ENCODE measurements at regions not wholly inside any gene's neighbourhood (a gene's known extent, or its start where the extent isn't known, plus 50 kb on each side); places are given as distances from the start of the nearest gene placed in this dataset.

DNA sequence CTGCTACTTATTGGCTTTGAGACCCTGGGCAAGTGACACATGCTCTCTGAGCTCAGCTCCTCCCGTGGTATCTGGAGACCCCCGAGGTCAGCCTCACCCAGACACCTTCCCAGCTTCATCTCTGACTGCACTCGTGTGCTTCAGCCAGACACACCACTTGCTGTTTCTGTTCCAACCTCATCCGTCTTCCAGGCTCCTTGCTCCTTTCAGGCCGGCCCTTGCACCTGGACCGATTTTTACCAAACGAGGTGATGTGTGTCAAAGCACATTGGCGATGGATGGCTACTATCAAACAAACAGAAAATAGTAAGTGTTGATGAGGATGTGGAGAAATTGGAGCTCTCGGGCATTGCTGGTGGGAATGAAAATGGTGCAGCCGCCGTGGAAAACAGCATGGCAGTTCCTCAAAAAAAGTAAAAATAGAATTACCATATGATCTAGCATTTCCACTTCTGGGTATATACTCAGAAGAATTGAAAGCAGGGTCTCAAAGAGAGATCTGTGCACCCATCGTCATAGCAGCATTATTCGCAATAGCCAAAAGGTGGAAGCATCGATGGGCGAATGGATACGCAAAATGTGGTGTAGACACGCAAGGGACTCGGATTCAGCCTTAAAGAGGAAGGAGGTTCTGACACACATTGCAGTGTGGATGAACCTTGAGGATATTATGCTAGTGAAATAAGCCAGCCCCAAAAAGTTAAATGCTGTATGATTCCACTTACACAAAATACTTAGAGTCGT, 96.1 kb upstream of the IER5L start:
- DNase-seq, result no peak

DNA sequence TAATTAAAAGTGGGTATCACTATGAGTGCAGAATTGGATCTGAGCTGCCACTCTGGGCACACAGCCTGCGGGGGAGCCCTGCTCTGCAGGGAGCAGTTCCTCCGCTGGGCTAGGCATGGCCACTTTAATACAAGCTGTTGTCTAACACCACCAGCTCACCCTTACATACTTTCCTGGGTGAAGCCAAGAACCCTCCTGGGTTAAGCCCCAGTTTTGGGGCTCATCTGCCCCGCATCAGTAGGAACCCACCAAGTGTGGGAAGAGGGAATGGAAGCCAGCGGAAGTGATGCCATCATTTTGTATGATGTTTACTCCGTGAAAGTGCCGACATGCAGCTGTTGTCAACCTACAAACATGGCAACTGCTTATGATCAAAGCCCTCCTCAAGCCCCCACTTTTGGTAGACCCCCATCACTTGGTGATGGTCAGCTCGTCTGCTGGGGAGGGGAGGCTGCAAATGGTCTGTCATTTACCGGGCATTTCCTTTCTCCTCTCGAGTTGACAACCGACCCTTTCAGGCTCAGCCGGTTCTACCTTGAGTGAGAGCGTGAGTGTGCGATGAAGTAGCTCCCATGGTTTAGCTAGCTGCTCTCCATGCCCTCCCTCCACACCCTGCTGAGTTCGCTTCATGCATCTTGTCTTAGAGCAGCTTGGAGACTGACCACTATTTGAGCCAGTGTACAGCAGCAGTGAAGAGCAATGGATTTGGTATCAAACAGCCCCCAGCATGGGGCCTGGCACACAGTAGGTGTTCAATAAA, 95.3 kb upstream of the IER5L start:
- no peak for DNase-seq

DNA sequence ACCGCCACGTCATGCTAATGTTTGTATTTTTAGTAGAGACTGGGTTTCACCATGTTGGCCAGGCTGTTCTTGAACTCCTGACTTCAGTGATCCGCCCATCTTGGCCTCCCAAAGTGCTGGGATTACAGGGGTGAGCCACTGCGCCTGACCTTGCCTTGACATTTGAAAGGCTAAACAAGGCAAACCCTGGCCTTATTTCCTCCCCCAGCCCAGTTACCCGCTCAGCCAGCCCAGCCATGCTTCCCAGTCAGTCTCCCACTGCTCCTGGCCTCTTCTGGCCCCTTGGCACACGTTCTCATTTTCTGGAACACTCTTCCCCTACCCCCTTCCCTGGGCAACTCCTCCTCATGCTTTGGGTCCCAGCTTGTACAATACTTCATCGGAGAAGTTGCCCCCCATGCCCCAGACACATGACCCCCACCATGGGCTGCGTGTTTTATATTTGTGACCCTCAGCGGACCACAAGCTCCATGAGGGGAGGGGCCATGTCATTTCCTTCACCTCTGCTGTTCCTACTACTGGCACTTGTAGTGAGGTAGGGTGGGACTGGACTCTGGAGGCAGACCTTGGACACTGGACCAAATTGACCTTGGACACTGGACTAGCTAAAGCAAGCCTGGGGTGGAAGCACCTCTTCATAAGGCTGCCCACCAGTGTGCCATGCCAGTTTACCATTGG, 94.4 kb upstream of the IER5L start:
- DNase-seq, result no peak

DNA sequence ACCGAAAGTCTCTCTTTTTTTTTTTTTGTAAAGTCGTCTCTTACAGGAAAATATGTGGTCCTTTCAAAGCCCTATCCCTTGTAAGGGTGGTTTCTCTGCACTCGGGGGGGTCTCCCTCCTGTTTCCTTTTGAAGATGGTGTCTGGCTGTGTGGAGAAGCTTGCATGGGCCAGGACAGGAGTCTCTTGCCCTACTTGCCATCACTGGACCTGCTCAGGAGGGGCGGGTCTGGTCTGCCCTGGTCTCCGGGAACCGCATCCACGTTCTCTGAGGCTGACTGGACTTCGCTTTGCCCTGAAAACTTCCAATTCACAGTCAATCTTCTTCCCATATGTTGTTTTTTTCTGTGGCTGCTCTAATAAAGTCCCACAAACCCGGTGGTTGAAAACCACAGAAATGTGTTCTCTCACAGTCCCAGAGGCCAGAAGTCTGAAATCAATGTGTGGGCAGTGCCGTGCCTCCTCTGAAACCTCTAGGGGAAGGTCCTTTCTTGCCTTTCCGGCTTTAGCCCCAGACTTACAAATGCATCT, 92.9 kb upstream of the IER5L start:
- DNase-seq, result peak; percentile 19

DNA sequence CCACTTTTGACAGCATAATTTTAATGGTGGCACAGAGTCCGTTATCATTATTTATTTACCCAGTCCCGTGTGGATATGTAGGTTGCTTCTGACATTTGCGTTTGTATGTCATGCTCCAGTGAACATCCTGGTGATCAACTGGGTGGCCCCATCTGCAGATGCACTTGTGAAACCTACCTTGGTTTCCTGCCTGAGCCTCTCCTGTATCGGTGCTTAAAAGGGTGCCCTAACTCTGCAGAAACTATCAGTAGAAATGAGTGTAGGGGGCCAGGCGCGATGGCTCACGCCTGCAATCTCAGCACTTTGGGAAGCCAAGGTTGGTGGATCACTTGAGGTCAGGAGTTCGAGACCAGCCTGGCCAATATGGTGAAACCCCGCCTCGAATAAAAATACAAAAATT, 92.1 kb upstream of the IER5L start:
- peak; percentile 68 for DNase-seq

DNA sequence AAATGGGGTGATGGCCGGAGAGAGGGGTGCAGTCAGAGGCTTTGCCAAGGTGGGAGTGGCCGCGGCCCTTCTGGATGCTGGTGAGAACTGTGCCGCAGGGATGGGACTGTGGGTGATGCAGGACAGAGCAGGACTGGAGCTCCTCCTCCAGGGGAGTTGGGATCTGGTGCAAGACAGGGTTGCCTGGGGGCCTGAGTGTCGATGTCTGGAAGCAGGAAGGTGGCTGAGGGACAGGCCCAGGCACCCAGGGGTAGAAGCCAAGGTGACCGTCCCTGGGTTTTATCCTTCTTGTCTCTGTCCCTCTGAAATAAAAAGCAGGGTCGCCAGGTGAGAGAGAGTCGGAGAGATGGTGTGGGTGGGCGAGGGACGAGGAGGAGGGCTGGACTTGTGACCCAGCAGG, 89.1 kb upstream of the IER5L start:
- DNase-seq, result no peak

DNA sequence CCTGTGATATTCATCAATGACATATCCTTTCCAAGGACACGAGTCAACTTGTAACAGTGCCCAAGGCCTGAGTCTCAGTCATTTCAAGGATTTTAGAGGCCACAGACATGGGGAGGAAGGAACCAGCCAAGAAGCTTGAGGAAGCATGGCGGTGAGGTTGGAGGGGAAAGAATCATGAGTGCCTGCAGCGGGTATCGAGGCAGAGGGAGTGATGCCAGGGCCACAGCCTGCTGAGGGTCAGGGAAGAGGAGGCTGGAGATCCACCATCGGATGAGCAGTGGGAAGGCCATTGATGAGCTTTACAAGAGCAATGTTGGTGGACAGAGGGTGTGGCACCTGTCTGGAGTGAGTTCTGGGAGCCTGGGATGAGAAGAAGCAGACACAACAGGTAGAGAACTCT, 88.5 kb upstream of the IER5L start:
- no peak for DNase-seq

DNA sequence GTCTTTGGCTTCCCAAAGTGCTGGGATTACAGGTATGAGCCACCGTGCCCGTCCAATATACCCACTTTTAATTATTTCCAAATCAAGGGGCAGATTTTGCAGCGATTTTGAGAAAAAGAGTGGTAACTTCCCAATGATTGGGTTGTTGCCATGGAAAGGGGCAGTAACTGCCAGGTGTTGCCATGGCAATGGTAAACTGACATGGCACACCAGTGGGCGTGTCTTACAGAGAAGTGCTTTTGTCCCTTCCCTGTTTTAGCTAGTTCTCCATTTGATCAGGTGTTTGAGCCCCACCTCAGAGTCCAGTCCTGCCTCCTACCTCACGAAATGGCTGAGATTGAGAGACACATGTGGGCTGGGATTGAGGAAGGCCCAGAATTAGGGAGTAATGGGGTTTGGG, 86.3 kb upstream of the IER5L start:
- no peak for DNase-seq

DNA sequence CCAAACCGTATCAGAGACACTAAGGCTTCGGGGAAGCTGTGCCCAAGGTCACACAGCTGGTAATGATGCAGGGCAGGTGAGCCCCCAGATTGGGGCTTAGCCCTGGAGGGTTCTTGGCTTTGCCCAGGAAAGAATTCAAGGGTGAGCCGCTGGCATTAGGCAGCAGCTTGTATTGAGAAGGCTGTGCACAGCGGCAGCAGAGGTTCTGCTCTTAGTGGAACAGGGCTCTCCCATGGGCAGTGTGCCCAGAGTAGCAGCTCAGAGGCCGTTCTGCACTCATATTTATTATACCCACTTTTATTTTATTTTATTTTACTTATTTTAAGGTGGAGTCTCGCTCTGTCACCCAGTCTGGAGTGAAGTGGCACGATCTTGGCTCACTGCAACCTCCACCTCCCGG, 85.8 kb upstream of the IER5L start:
- DNase-seq, result no peak

DNA sequence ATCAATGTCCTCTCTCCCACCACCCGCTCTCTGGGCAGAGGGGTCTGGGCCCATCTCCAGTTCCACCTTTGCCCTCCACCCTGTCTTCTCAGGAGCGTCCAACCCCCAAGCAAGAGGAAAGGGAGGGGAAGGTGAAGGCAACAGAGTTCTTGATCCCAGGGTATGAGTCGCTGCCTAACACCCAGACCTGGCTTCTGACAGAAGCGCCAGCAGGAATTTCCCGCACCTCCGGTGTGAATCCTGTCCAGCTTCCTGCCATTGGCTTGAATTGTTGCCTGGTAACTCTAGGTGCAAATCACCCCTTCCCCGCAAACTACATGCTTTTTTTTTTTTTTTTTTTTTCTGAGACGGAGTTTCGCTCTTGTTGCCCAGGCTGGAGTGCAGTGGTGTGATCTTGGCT, 84.2 kb upstream of the IER5L start:
- DNase-seq, result no peak

DNA sequence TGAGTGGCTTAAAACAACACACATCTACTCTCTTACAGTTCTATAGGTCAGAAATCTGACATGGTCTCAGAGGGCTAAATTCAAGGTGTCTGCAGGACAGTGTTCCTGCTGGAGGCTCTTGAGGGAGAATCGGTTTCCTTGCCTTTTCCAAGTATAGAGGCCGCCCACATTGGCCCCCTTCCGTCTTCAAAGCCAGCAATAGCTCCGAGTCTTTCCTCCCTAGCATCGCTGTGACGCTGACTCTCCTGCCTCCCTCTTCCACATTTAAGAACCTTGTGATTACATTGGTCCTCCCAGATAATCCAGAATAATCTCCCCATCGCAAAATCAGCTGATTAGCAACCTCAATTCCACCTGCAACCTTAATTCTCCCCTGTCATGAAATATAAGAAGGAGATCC, 81.3 kb upstream of the IER5L start:
- no peak for DNase-seq

DNA sequence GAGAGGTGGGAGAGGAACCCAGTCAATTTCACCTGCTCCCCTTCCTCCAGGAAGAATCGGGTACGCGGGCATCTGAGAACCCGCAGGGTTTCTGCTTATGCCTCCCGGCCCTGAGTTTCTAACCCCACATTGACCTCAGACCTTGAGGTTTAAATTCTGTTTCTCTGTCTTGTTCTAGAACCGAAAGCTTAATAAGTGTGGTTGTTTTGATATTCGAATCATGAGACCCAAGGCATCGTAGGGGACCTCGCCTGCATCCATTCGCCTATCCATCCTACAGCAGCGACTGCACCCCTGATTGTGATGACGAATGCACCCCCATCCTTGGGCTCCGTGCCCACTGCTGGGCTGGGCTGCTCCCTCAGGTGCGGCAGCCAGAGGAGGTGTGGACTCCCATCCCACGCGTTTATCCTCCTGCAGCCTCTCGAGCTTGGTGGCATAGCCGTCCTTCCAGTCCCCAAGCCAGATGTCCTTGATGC, 80.8 kb upstream of the IER5L start:
- peak; percentile 26 for DNase-seq

DNA sequence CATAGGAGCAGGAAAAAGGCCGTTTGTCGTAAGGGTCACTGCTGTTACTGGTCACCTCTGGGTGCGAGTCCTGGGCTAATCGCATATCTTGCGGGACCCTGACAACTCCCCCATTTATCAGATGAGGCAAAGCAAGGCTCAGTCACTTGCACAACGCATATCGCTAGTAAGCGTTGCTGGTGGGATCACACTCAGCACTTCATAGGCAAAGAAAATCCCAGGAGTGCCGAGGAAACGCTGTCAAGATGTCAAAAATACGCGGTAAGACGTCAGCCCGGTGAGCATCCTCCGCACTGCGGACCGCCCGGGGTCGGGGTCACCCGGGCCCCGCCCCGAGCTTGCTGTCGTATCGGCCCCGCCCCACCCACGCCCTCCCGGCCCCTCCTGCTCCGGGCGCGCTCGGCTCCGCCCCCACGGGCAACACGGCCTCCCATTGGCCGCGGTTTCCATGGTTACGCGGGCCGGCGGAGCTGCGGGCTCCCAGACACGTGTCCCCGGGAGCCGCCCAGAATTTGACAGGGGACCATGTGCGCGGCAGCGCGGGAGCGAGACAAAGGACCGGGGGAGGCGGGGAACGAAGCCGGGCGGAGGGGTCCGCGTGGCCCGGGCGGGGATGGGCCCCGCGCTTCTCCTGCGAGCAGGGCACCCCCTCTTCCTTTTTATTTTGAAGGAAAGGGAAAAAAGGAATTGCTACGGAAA, 80.2 kb upstream of the IER5L start:
- peak; percentile 94 for DNase-seq

DNA sequence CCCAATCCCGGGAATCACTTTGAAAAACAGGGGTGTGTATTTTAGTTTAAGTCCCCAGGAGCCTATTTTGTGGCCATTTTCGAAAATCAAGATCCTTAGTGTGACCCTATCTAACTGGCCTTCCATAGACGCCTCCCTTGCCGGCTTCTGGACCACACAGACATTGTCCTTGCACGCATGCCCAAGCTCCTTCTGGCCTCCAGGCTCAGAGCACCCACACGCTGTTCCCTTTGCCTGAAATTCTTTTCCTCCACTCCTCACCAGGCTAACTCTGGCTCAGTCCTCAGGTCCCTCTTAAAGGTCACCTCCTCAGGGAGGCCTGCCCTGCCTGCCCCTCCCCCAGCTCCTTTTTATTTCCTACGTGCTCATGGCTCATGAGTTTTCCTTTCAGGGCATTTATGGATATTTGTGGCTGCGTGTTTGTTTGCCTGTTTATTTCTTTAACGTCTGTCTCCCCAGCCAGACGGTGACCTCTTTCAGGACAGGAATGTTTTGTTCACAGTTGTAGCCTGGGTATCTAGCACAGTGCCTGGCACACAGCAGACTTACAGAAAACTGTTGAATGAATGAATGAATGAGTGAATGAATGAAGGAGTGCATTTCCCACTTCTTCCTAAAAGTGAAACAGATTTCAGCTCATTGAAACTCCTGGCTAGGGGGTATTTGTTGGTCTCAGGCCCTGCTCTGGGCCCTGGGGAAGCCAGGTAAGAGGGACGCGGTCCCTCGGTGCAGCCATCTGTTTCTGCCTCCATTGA, 79.1 kb upstream of the IER5L start:
- no peak for DNase-seq

DNA sequence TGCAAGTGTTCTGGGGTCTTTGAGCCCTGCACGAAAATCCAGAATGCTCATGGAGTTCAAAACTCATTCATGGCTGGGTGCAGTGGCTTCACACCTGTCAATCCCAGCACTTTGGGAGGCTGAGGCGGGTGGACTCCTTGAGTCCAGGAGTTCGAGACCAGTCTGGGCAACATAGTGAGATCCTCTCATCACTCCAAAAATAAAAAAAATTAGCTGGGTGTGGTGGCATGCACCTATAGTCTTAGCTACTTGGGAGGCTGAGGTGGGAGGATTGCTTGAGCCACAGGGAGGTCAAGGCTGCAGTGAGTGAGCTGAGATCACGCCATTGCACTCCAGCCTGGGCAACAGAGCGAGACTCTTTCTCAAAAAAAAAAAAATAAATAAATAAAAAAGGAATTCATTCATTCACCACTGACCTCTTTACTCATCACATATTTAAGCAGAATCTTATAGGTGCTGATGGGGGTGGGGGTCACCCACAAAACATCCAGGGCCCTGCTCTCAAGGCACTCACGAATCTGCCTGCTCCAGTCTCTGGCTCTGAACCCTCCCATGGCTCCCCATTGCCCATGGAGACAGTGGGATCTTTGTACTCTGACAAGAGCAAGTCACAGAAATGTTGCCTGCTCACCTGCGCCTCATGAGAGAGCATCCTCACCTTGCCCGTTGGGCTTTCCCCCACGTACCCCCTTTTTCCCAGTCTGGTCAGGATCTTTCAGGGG, 76.7 kb upstream of the IER5L start:
- no peak for DNase-seq

DNA sequence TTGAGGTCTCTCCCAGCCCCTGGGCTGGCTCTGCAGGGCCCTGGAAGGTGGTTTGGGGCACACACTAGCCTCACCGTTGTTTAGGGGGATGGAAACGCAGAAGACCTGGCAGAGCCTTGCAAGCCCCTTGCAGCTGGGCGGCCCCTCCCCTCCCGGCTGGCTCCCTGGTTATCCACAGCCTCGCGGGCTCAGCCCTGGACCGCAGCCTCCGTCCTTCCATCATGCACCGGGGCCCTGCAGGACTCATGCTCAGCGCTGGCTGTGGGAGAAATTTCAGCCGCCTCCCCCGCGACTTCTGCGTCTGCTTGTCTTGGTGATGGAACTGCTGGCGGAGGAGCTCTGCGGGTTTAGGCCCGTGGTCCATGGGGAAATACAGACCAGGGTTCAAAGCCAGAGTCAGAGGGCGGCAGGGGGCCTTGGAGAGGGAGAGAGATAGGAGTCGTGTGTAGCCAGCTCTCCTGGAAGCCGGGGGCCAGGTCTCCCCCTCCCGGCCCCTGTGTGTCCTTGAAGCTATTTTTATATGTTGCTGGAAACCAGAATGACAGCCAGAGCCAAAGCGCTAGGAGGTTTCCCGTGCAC, 75.8 kb upstream of the IER5L start:
- no peak for DNase-seq

DNA sequence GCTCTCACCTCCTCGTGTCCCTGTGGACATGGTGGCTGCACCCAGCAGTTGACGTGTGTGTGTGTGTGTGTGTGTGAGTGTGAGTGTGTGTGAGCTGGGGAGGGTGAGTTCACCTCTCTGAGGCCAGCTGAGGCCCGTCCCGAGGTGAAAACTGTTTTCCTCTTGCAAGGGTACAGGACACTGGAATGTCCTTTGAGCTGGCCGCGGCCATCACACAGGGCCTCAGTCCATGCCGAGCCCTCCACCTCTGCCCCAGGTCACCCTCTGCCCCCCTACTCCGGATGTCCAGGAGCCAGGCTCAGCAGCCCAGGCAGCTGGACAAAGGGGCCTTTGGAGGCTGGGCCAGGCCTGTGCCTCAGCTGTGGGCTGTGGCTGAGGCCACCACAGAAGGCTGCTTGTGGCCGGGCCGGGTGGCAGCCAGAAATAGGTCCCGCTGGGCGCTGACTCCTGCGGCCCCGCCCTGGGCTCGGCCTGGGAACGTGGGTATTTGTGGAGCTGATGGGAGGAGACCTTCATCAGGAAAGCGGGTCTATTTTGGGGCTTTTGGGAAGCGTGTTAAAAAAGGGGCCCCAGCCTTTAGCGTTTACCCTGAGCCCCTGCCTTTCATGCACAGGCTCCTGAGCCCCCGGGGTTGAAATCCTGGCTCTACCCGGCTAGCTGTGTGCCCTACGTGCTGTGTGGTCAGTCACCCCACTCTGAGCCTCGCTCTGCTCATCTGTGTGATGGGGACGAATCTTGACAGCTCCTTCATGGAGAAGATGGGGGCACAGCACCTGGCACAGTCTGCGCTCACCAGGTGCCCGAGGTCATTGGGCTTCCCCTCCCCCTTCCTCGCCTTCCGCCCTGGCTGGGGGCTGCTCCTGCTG, 75.1 kb upstream of the IER5L start:
- no peak for DNase-seq

DNA sequence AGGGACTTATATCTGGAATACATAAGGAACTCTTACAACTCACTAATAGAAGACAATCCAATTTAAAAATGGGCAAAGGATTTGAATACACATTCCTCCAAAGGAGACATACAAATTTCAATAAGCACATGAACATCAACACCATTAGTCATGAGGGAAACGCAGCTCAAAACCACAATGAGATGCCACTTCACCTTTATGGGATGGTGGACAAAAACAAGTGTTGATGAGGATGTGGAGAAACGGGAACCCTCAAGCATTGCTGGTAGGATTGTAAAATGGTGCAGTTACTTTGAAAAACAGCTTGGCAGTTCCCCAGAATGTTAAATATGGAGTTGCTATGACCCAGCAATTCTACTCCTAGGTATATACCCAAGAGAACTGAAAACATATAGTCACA, 72.7 kb upstream of the IER5L start:
- DNase-seq, result no peak

DNA sequence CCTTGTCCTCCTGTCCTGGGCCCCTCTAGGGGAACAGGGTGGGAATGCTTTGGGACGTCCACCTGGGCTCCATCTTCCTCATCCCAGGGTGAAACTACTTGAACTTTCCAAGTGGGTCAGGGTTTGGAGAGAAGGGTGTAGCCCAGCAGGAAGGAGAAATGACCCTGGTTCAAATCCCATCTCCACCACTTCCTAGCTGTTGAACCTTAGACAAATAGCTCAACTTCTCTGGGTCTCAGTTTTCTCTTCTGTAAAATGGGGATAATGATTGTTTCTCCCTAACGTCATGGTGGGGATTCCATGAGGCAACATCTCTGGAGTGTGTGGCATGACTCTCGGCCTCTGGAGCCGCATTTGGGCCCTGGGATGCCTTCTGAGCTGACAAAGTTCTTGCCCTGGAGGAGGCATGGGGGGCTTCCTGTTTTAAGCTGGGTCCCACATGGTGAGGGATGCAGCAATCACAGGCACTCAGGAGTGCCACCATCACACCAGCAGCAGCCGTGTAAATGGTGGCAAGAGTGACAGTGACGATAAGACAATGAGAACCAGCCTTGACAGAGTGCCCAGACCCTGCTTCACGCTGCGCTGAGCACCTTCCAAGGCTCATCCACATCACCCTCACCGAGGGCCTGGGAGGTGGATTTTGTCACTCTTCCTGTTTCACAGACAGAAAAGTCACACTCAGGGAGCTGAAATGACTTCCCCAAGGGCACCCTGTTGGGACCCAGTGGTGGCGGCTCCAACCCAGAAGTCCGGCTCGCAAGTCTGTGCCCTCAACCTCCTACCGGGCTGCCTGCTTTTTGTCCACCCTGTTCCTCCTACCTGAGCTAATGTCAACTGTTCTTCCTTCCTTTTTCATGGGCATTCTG, 69.5 kb upstream of the IER5L start:
- no peak for DNase-seq

Measured in CD4-positive, alpha-beta T cell treated with Interleukin-6 for 4 hours (primary cell).